HEK293 (cell line): ENCODE measurements at regions not wholly inside any gene's neighbourhood (a gene's known extent, or its start where the extent isn't known, plus 50 kb on each side); places are given as distances from the start of the nearest gene placed in this dataset.

Experiments
- CTCF ChIA-PET: fragments of 350-600 bp; formaldehyde crosslinking; extraction: SDS; loops from one replicate; lab custom pipeline; 2021; ENCODE audit warnings: antibody characterized with exemption; lab: Yijun Ruan, JAX
- POLR2A ChIA-PET: fragments of 300-600 bp; formaldehyde crosslinking; extraction: SDS; loops from one replicate; lab custom pipeline; 2020; ENCODE audit warnings: antibody characterized with exemption, inconsistent platforms; lab: Yijun Ruan, JAX
- H3K27ac ChIP-seq: fragments of 200-500 bp; sonication (Bioruptor generic); 2 replicates; pipeline ENCODE4 v1.5.1; 2014; ENCODE audit warnings: low read depth, low read length, control low read depth, inconsistent platforms; ENCODE audit errors: extremely low read depth
- H3K36me3 ChIP-seq, 2 experiments: fragments of 200-500 bp in 1 of 2; sonication (Bioruptor generic) in 1 of 2; 1 replicate in 1 of 2; 2 replicates in 1 of 2; pipeline ENCODE4 v1.5.1; 2014 to 2017; ENCODE audit warnings: inconsistent platforms in 2 of 2, low read length in 2 of 2; ENCODE audit not compliant: control insufficient read depth in 2 of 2, insufficient read depth in 1 of 2
- H3K4me1 ChIP-seq: fragments of 200-500 bp; sonication (Bioruptor generic); 2 replicates; pipeline ENCODE4 v1.5.1; 2014; ENCODE audit warnings: mild to moderate bottlenecking, low read length, inconsistent platforms; ENCODE audit not compliant: control insufficient read depth, insufficient read depth
- H3K4me3 ChIP-seq: 2 replicates; pipeline ENCODE4 v1.5.1; 2011; ENCODE audit warnings: low read depth, mild to moderate bottlenecking, control low read depth, low read length, moderate library complexity
- H3K9me3 ChIP-seq: fragments of 200-500 bp; sonication (Bioruptor generic); 2 replicates; pipeline ENCODE4 v1.5.1; 2014; ENCODE audit warnings: low read depth, low read length, inconsistent platforms; ENCODE audit not compliant: control insufficient read depth, insufficient read depth
- BCL11A ChIP-seq: fragments of 450-650 bp; formaldehyde crosslinking; IDR thresholded peaks from 2 replicates; pipeline ENCODE4 v1.5.1; 2016; ENCODE audit warnings: low read depth, missing biosample characterization, missing genetic modification characterization
- GFI1B ChIP-seq: fragments of 450-650 bp; formaldehyde crosslinking; IDR thresholded peaks from 2 replicates; pipeline ENCODE4 v1.5.1; 2016; ENCODE audit warnings: missing biosample characterization, missing genetic modification characterization
- PRDM2 ChIP-seq: fragments of 450-650 bp; formaldehyde crosslinking; IDR thresholded peaks from 2 replicates; pipeline ENCODE4 v1.5.1; 2016; ENCODE audit warnings: missing biosample characterization, missing genetic modification characterization, borderline replicate concordance
- ZFP69B ChIP-seq: fragments of 450-650 bp; formaldehyde crosslinking; IDR thresholded peaks from 2 replicates; pipeline ENCODE4 v1.5.1; 2016; ENCODE audit warnings: missing biosample characterization, missing genetic modification characterization
- ZNF112 ChIP-seq: fragments of 450-650 bp; formaldehyde crosslinking; IDR thresholded peaks from 2 replicates; pipeline ENCODE4 v1.5.0; 2017; ENCODE audit warnings: missing biosample characterization, missing genetic modification characterization
- ZNF114 ChIP-seq: fragments of 450-650 bp; formaldehyde crosslinking; IDR thresholded peaks from 2 replicates; pipeline ENCODE4 v1.5.0; 2017; ENCODE audit warnings: missing biosample characterization, missing genetic modification characterization
- ZNF138 ChIP-seq: fragments of 450-650 bp; formaldehyde crosslinking; IDR thresholded peaks from 2 replicates; pipeline ENCODE4 v1.5.1; 2016; ENCODE audit warnings: missing biosample characterization, missing genetic modification characterization, borderline replicate concordance
- ZNF146 ChIP-seq: fragments of 450-650 bp; formaldehyde crosslinking; IDR thresholded peaks from 2 replicates; pipeline ENCODE4 v1.5.1; 2016; ENCODE audit warnings: missing biosample characterization, missing genetic modification characterization
- ZNF24 ChIP-seq: fragments of 450-650 bp; formaldehyde crosslinking; IDR thresholded peaks from 2 replicates; pipeline ENCODE4 v1.5.1; 2016; ENCODE audit warnings: missing biosample characterization, missing genetic modification characterization
- ZNF248 ChIP-seq: fragments of 450-650 bp; formaldehyde crosslinking; IDR thresholded peaks from 2 replicates; pipeline ENCODE4 v1.5.1; 2017; ENCODE audit warnings: missing biosample characterization, missing genetic modification characterization
- ZNF274 ChIP-seq, 2 experiments: fragments of 200-500 bp in 1 of 2; fragments of 450-650 bp in 1 of 2; sonication (Bioruptor generic) in 1 of 2; formaldehyde crosslinking in 1 of 2; IDR thresholded peaks; 2 replicates each; pipeline versions ENCODE4 v1.5.1 to v1.6.1; 2014 to 2016; ENCODE audit warnings: borderline replicate concordance in 1 of 2, inconsistent platforms in 1 of 2, low read length in 1 of 2, missing biosample characterization in 1 of 2, missing genetic modification characterization in 1 of 2
- ZNF37A ChIP-seq: fragments of 450-650 bp; IDR thresholded peaks from 2 replicates; pipeline ENCODE4 v1.5.1; 2018; ENCODE audit warnings: missing biosample characterization, missing genetic modification characterization
- ZNF398 ChIP-seq: fragments of 450-650 bp; formaldehyde crosslinking; IDR thresholded peaks from 2 replicates; pipeline ENCODE4 v1.5.1; 2017; ENCODE audit warnings: missing biosample characterization, missing genetic modification characterization
- ZNF521 ChIP-seq: fragments of 450-650 bp; formaldehyde crosslinking; IDR thresholded peaks from 2 replicates; pipeline ENCODE4 v1.5.1; 2017; ENCODE audit warnings: missing biosample characterization, mild to moderate bottlenecking, missing genetic modification characterization
- ZNF621 ChIP-seq: fragments of 450-650 bp; formaldehyde crosslinking; IDR thresholded peaks from 2 replicates; pipeline ENCODE4 v1.5.1; 2017; ENCODE audit warnings: missing biosample characterization, missing genetic modification characterization
- ZNF664 ChIP-seq: fragments of 450-650 bp; formaldehyde crosslinking; IDR thresholded peaks from 2 replicates; pipeline ENCODE4 v1.5.1; 2016; ENCODE audit warnings: missing biosample characterization, missing genetic modification characterization
- ZSCAN18 ChIP-seq: fragments of 450-650 bp; formaldehyde crosslinking; IDR thresholded peaks from 2 replicates; pipeline ENCODE4 v1.5.1; 2016; ENCODE audit warnings: missing biosample characterization, missing genetic modification characterization
- TF ChIP-seq, protein P1 (sequence below): fragments of 450-650 bp; IDR thresholded peaks from 2 replicates; pipeline ENCODE4 v1.5.1; 2018; ENCODE audit warnings: missing biosample characterization, mild to moderate bottlenecking, missing genetic modification characterization
- TF ChIP-seq, protein P2 (sequence below): fragments of 450-650 bp; formaldehyde crosslinking; IDR thresholded peaks from 2 replicates; pipeline ENCODE4 v1.5.1; 2016; ENCODE audit warnings: missing biosample characterization, missing genetic modification characterization
- TF ChIP-seq, protein P3 (sequence below): fragments of 450-650 bp; formaldehyde crosslinking; IDR thresholded peaks from 2 replicates; pipeline ENCODE4 v1.5.1; 2016; ENCODE audit warnings: missing biosample characterization, missing genetic modification characterization, borderline replicate concordance

DNA sequence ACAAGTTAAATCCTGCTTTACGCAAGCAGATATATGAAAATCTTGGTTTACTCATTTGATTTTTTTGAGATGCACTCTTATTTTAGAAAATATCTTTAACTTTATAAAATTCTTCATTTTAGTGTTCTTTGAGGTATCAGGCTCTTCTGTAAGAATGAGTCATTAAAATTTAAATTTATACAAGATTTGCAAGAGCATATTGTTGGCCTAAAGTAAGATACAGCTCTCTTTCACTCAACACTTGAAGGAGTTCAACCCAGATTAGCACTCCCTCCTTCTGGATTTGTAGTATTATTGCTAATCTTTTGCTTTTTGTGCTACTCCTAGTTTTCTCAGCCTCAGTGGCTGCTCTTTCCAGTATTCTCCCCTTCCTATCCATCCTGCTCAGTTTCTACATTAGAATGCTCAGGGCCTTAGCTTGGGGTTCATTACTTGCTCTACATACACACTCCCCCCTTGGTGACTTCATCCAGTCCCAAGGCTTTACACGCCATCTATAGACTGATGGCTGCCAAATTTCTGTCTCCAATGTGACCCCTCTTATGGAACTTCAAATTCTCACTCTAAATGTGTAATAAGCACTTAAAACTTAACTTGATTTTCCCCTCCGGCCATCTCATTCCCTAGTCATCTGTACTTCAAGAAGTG is 425.3 kb upstream of the FANCL start:
- TF ChIP-seq ZNF274 (IDR thresholded peaks at IDR 0.05; ENCODE audit: low read length) (no peak), ZNF274 (tag by site-specific recombination; IDR thresholded peaks at IDR 0.05; ENCODE audit: borderline replicate concordance) (no peak), ZNF248 (tag by site-specific recombination) (no peak), ZFP69B (no peak), ZNF24 (tag by site-specific recombination) (no peak), ZNF146 (tag by site-specific recombination) (no peak), ZSCAN18 (tag by site-specific recombination) (no peak), ZNF37A (tag by site-specific recombination) (no peak), ZNF114 (tag by site-specific recombination) (no peak), ZNF664 (tag by site-specific recombination) (no peak), BCL11A (no peak), ZNF621 (no peak), ZNF112 (tag by site-specific recombination) (no peak), GFI1B (tag by site-specific recombination) (no peak), PRDM2 (no peak), ZNF398 (tag by site-specific recombination) (no peak), ZNF521 (tag by site-specific recombination) (no peak), ZNF138 (tag by site-specific recombination) (no peak)
- TF ChIP-seq, protein P1, sequence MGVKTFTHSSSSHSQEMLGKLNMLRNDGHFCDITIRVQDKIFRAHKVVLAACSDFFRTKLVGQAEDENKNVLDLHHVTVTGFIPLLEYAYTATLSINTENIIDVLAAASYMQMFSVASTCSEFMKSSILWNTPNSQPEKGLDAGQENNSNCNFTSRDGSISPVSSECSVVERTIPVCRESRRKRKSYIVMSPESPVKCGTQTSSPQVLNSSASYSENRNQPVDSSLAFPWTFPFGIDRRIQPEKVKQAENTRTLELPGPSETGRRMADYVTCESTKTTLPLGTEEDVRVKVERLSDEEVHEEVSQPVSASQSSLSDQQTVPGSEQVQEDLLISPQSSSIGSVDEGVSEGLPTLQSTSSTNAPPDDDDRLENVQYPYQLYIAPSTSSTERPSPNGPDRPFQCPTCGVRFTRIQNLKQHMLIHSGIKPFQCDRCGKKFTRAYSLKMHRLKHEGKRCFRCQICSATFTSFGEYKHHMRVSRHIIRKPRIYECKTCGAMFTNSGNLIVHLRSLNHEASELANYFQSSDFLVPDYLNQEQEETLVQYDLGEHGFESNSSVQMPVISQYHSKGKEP (tag by site-specific recombination): no peak
- TF ChIP-seq, protein P2, sequence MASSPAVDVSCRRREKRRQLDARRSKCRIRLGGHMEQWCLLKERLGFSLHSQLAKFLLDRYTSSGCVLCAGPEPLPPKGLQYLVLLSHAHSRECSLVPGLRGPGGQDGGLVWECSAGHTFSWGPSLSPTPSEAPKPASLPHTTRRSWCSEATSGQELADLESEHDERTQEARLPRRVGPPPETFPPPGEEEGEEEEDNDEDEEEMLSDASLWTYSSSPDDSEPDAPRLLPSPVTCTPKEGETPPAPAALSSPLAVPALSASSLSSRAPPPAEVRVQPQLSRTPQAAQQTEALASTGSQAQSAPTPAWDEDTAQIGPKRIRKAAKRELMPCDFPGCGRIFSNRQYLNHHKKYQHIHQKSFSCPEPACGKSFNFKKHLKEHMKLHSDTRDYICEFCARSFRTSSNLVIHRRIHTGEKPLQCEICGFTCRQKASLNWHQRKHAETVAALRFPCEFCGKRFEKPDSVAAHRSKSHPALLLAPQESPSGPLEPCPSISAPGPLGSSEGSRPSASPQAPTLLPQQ (tag by site-specific recombination): no peak
- TF ChIP-seq, protein P3, sequence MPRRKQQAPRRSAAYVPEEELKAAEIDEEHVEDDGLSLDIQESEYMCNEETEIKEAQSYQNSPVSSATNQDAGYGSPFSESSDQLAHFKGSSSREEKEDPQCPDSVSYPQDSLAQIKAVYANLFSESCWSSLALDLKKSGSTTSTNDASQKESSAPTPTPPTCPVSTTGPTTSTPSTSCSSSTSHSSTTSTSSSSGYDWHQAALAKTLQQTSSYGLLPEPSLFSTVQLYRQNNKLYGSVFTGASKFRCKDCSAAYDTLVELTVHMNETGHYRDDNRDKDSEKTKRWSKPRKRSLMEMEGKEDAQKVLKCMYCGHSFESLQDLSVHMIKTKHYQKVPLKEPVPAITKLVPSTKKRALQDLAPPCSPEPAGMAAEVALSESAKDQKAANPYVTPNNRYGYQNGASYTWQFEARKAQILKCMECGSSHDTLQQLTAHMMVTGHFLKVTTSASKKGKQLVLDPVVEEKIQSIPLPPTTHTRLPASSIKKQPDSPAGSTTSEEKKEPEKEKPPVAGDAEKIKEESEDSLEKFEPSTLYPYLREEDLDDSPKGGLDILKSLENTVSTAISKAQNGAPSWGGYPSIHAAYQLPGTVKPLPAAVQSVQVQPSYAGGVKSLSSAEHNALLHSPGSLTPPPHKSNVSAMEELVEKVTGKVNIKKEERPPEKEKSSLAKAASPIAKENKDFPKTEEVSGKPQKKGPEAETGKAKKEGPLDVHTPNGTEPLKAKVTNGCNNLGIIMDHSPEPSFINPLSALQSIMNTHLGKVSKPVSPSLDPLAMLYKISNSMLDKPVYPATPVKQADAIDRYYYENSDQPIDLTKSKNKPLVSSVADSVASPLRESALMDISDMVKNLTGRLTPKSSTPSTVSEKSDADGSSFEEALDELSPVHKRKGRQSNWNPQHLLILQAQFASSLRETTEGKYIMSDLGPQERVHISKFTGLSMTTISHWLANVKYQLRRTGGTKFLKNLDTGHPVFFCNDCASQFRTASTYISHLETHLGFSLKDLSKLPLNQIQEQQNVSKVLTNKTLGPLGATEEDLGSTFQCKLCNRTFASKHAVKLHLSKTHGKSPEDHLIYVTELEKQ: no peak
- H3K4me3 ChIP-seq: no peak overlapping the region
- CTCF ChIA-PET: interaction anchor here (0.5 kb wide), 1 partner anchor 205 kb away, joined by 8 read pairs; no protein-coding TSS in a partner anchor
- H3K4me1 ChIP-seq: no peaks in the 10 kb centered on the region
- H3K9me3 ChIP-seq: no peaks in the 10 kb centered on the region
- POLR2A ChIA-PET: no interaction called here
- H3K36me3 ChIP-seq: no peaks in the 10 kb centered on the region
- H3K27ac ChIP-seq: no peak overlapping the region
